KMS-11 (cell line): ENCODE measurements at regions not wholly inside any gene's neighbourhood (a gene's known extent, or its start where the extent isn't known, plus 50 kb on each side); places are given as distances from the start of the nearest gene placed in this dataset.

Experiments
- H2AFZ ChIP-seq: fragments of 200-600 bp; sonication (generic); 2 replicates; pipeline ENCODE4 v1.6.1; 2016; ENCODE audit warnings: antibody characterized with exemption, mixed run types, low read depth
- H3K27ac ChIP-seq: fragments of 200-600 bp; sonication (generic); 2 replicates; pipeline ENCODE4 v1.6.1; 2016; ENCODE audit warnings: mild to moderate bottlenecking, mixed run types
- H3K27me3 ChIP-seq: fragments of 200-600 bp; sonication (generic); 2 replicates; pipeline ENCODE4 v1.6.1; 2017; ENCODE audit warnings: mild to moderate bottlenecking, low read depth, mixed run types, moderate library complexity; ENCODE audit not compliant: insufficient read depth
- H3K36me3 ChIP-seq: fragments of 200-600 bp; sonication (generic); 2 replicates; pipeline ENCODE4 v1.6.1; 2017; ENCODE audit warnings: mild to moderate bottlenecking, mixed run types; ENCODE audit not compliant: insufficient read depth
- H3K4me1 ChIP-seq: fragments of 200-600 bp; sonication (generic); 2 replicates; pipeline ENCODE4 v1.6.1; 2016; ENCODE audit warnings: mild to moderate bottlenecking, low read depth, mixed run types; ENCODE audit not compliant: poor library complexity, severe bottlenecking
- H3K4me2 ChIP-seq: fragments of 200-600 bp; sonication (generic); 2 replicates; pipeline ENCODE4 v1.7.0; 2016; ENCODE audit warnings: mild to moderate bottlenecking, mixed run types
- H3K4me3 ChIP-seq: fragments of 200-600 bp; sonication (generic); IDR thresholded peaks from 2 replicates; pipeline ENCODE4 v1.6.1; 2017; ENCODE audit warnings: low read depth, low read length, mixed read lengths; ENCODE audit not compliant: insufficient read depth
- H3K79me2 ChIP-seq: fragments of 200-600 bp; sonication (generic); 2 replicates; pipeline ENCODE4 v1.6.1; 2016; ENCODE audit warnings: low read depth, mixed run types; ENCODE audit not compliant: insufficient read depth
- H3K9ac ChIP-seq: fragments of 200-600 bp; sonication (generic); 2 replicates; pipeline ENCODE4 v1.6.1; 2016; ENCODE audit warnings: mild to moderate bottlenecking, mixed run types
- H4K20me1 ChIP-seq: fragments of 200-600 bp; sonication (generic); 2 replicates; pipeline ENCODE4 v1.6.1; 2016; ENCODE audit warnings: mild to moderate bottlenecking, mixed run types; ENCODE audit not compliant: insufficient read depth
- CTCF ChIP-seq: fragments of 200-600 bp; sonication (generic); conservative IDR thresholded peaks from 2 replicates; pipeline ENCODE4 v1.6.1; 2017; ENCODE audit warnings: low read depth, mild to moderate bottlenecking, antibody characterized with exemption, low read length, moderate library complexity, mixed read lengths

DNA sequence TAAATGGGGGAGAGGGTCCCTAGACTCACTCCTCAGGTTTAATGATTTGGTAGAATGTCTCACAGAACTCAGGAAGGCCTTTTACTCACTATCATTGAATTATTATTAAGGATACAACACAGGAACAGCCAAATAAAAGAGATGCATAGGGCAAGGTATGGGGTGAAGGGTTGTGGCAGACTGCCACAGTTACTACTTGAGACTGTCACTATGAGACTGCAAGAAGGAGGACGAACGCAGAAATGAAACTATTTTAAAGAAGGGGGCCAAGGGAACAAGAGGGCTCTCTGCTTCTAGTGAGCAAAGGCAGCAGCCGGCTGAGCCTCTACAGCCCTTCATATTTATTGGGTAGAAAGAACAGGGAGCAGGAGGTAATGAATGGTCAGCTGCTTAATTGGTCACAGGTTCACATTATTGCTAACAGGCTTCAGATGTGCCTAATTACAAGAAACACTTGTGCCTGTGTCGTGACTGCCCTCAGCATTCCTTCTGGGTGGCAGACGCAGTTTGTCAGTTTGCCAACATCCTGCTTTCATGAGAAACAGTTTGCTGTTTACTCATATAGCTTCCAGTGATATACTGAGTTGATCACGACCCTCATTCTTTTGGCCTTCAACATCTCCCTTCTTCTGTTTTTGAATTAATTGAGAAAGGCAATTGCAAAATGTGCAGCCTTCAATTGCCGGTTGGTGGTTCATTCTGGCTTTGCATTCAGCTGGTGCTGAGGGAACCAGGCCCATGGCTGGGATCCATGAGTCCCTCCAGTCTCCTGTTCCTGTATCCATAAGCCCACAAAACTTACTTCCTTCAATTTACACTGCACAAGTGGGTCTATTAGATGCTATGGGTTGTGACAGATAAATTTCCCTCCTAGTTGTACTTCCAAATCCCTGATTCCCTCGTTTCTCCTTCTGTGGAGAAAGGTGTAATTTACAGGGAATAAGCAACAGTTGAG is 82.8 kb upstream of the PLEKHG7 start:
- H3K36me3 ChIP-seq: no peaks in the 10 kb centered on the region
- H3K27me3 ChIP-seq: no peaks in the 10 kb centered on the region
- H2AFZ ChIP-seq: no peak overlapping the region
- no peak overlapping the region for H3K4me3 ChIP-seq
- no peaks in the 10 kb centered on the region for H4K20me1 ChIP-seq
- no peak overlapping the region for H3K9ac ChIP-seq
- no peak overlapping the region for H3K4me2 ChIP-seq
- H3K27ac ChIP-seq: no peak overlapping the region
- no peak for TF ChIP-seq CTCF
- no peaks in the 10 kb centered on the region for H3K79me2 ChIP-seq
- no peaks in the 10 kb centered on the region for H3K4me1 ChIP-seq

- no peak overlapping the region for H3K4me3 ChIP-seq
- no peak overlapping the region for H3K9ac ChIP-seq
- H2AFZ ChIP-seq: no peak overlapping the region
- TF ChIP-seq CTCF: no peak
- no peaks in the 10 kb centered on the region for H3K36me3 ChIP-seq
- no peaks in the 10 kb centered on the region for H3K27me3 ChIP-seq
- no peak overlapping the region for H3K27ac ChIP-seq
- H3K4me1 ChIP-seq: no peaks in the 10 kb centered on the region
- no peak overlapping the region for H3K4me2 ChIP-seq
- H4K20me1 ChIP-seq: no peaks in the 10 kb centered on the region
- H3K79me2 ChIP-seq: no peaks in the 10 kb centered on the region
Measured at GRCh38 chr12:92619026-92619425, 83.8 kb upstream of the PLEKHG7 start.

- Histone ChIP-seq H4K20me1 (no peaks in the 10 kb centered on the region), H3K4me2 (no peak overlapping the region), H3K27ac (no peak overlapping the region), H3K4me1 (no peaks in the 10 kb centered on the region), H2AFZ (no peak overlapping the region), H3K79me2 (no peaks in the 10 kb centered on the region), H3K9ac (no peak overlapping the region), H3K36me3 (no peaks in the 10 kb centered on the region), H3K4me3 (no peak overlapping the region), H3K27me3 (no peaks in the 10 kb centered on the region)
- TF ChIP-seq CTCF: no peak
Measured at GRCh38 chr12:92615703-92616102, 87.1 kb upstream of the PLEKHG7 start.

- Histone ChIP-seq H3K4me3 (no peak overlapping the region), H3K79me2 (no peaks in the 10 kb centered on the region), H4K20me1 (no peaks in the 10 kb centered on the region), H2AFZ (no peak overlapping the region), H3K27me3 (no peaks in the 10 kb centered on the region), H3K4me1 (no peaks in the 10 kb centered on the region), H3K9ac (no peak overlapping the region), H3K36me3 (no peaks in the 10 kb centered on the region), H3K27ac (no peak overlapping the region), H3K4me2 (no peak overlapping the region)
- no peak for TF ChIP-seq CTCF
Measured at GRCh38 chr12:92615086-92615485, 87.7 kb upstream of the PLEKHG7 start.
